Retinal pigment epithelial cell (primary cell): ENCODE measurements at regions not wholly inside any gene's neighbourhood (a gene's known extent, or its start where the extent isn't known, plus 50 kb on each side); places are given as distances from the start of the nearest gene placed in this dataset.

Experiments
- DNase-seq: peaks from one replicate; pipeline ENCODE4 v3.0.0-alpha.2; 2010; ENCODE audit warnings: low read depth
- H3K4me3 ChIP-seq: 2 replicates; pipeline ENCODE4 v1.5.1; 2011; ENCODE audit warnings: mild to moderate bottlenecking, low read length, control low read depth, moderate library complexity
- CTCF ChIP-seq: conservative IDR thresholded peaks from 2 replicates; pipeline ENCODE4 v1.5.1; 2011; ENCODE audit warnings: low read depth, low read length, control low read depth, inconsistent platforms

GRCh38 chr1:38716229-38716628 lies 143.3 kb downstream of the RRAGC start:
- no peak for TF ChIP-seq CTCF
- DNase-seq: no peak
- no peak overlapping the region for H3K4me3 ChIP-seq

- H3K4me3 ChIP-seq: no peak overlapping the region
- DNase-seq: no peak
- TF ChIP-seq CTCF: no peak
These were observed 144.2 kb downstream of the RRAGC start for GRCh38 chr1:38715415-38715814.

GRCh38 chr1:38712046-38712445 lies 147.5 kb downstream of the RRAGC start:
- no peak for TF ChIP-seq CTCF
- no peak overlapping the region for H3K4me3 ChIP-seq
- no peak for DNase-seq

- no peak for DNase-seq
- TF ChIP-seq CTCF: no peak
- no peak overlapping the region for H3K4me3 ChIP-seq
These were observed 150.8 kb downstream of the RRAGC start for GRCh38 chr1:38708701-38709258.

- no peak for TF ChIP-seq CTCF
- DNase-seq: no peak
- no peak overlapping the region for H3K4me3 ChIP-seq
These were observed 158.5 kb downstream of the RRAGC start for GRCh38 chr1:38701088-38701487.

GRCh38 chr1:38700077-38700470 lies 159.5 kb downstream of the RRAGC start:
- TF ChIP-seq CTCF: no peak
- H3K4me3 ChIP-seq: no peak overlapping the region
- DNase-seq: no peak

- H3K4me3 ChIP-seq: no peak overlapping the region
- DNase-seq: no peak
- TF ChIP-seq CTCF: no peak
These were observed 160.1 kb downstream of the RRAGC start for GRCh38 chr1:38699330-38700076.
